HCEC 1CT (cell line): ENCODE measurements at regions not wholly inside any gene's neighbourhood (a gene's known extent, or its start where the extent isn't known, plus 50 kb on each side); places are given as distances from the start of the nearest gene placed in this dataset.
"Not testable (repeated sequence)": the region's sequence is repeated elsewhere in the genome, so short reads cannot be mapped to it uniquely, and the experiment has no call there.

ENCODE experiments used
- DNase-seq: peaks from one replicate; pipeline ENCODE4 v3.0.0-alpha.2; 2017

GRCh38 chr12:97714107-97714563, 251.5 kb downstream of the RMST start:
- DNase-seq = no peak

DNA sequence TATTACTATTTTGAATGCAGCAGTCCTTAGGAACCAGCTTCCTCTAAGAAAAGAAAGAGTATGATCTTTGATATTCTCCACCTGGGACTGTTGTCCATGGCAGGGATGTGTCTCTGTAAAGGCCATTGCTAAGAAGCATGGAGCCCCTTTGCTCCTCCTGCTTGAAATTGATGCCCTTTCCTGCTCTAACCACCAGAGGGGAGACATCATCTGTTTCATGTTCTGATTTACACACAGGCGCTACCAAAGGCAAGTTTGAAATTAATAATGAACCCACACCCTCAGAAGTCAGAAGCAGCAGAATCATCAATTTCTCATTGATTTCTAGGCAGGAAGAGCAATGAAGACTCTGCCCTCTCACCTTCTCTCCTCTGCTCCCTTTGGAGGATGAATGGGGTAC, 253.8 kb downstream of the RMST start:
- DNase-seq = no peak

DNA sequence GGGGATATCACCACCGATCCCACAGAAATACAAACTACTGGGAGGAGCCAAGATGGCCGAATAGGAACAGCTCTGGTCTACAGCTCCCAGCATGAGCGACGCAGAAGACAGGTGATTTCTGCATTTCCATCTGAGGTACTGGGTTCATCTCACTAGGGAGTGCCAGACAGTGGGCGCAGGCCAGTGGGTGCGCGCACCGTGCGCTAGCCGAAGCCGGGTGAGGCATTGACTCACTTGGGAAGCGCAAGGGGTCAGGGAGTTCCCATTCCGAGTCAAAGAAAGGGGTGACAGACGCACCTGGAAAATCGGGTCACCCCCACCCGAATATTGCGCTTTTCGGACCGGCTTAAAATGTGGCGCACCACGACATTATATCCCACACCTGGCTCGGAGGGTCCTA, 261.2 kb downstream of the RMST start:
- DNase-seq = not testable (repeated sequence)

DNA sequence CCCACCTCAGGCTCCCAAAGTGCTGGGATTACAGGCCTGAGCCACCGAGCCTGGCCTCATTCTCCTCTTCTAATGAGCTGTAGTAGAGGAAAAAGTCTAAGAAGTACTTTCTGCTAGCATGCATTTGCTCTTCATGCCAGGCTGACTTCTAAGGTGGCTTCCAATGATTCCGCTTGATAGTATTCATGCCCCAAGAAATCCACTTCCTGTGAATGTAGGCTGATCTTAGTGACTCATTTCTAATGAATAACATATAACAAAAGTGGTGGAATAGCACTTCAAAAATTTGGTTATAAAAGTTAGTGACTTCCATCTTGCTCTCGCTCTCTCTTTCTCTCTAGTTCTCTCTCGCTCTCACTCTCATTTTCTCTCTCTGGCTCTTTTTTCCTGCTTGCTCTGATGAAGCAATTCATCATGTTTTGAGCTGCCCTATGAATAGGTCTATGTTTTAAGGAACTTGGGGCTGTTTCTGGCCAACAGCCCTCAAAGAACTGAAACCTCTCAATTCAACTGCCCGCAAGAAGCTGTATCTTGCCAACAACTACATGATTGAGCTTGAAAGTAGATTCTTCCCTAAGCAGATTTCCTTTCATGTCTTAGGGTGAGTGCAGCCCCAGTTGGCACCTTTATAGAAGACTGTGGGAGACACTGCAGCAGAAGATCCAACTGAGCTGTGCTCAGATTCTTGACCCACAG, 282.9 kb downstream of the RMST start:
- no peak for DNase-seq

- no peak for DNase-seq
These were observed 285.7 kb downstream of the RMST start for GRCh38 chr12:97748298-97748697.

GRCh38 chr12:97751704-97752103, 289.1 kb downstream of the RMST start:
- no peak for DNase-seq

DNA sequence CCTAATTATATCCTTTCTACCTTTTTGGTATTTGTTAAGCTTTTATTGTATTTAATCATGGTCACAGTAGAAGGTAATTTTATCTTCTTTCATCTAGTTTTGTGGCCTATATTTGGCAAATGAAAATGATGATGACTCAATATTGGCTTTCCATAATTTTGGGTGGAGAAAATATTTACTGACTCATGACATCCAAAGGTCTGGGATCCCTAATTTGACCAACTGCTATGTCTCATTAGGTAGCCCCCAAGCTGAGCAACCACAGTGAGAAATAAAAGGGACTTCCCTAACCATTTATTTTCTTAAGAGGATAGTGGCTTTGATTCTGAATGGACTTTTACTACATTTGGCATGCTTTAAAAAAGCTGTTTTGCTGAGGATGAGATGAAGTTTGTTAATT, 289.5 kb downstream of the RMST start:
- DNase-seq = no peak

- DNase-seq = no peak
These were observed 290.7 kb downstream of the RMST start for GRCh38 chr12:97753332-97753731.

DNA sequence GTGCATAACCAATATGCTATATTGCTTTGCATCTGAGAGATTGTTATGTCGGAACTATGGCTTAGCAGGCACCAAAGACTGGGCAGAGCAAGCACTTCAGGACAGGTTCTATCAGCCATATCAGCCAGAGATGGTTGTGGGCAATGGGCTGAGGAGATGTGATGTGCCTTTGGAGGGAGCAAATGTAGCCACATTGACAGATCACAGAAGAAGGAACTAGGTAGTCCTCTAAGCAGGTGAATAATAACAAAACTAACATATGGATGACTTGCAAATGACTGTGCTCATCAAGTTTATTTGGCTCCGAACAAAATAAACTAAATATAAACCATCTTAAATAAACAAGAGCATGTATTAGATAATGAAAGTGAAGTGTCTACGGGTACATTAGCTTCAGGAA, 291.7 kb downstream of the RMST start:
- no peak for DNase-seq

GRCh38 chr12:97756066-97756666, 293.6 kb downstream of the RMST start:
- DNase-seq = no peak

DNA sequence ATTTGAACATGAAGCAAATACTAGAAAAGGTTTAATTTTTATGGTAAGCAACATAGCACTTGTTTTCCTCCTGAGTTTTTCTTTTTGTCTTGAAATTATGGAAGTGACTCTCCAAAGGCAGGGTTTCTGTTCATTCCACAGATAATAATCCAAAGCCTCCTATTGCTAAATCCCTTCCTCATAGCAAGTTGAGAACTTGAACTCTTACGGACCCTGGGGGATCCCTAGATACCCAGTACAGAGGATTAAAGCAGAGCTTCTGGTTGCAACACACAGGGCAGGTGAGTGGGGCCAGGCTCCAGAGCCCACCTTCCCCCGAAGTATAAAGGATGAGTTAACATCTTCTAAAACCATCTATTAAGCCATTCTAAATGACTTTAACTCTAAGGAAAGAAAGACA, 294.1 kb downstream of the RMST start:
- DNase-seq = no peak

DNA sequence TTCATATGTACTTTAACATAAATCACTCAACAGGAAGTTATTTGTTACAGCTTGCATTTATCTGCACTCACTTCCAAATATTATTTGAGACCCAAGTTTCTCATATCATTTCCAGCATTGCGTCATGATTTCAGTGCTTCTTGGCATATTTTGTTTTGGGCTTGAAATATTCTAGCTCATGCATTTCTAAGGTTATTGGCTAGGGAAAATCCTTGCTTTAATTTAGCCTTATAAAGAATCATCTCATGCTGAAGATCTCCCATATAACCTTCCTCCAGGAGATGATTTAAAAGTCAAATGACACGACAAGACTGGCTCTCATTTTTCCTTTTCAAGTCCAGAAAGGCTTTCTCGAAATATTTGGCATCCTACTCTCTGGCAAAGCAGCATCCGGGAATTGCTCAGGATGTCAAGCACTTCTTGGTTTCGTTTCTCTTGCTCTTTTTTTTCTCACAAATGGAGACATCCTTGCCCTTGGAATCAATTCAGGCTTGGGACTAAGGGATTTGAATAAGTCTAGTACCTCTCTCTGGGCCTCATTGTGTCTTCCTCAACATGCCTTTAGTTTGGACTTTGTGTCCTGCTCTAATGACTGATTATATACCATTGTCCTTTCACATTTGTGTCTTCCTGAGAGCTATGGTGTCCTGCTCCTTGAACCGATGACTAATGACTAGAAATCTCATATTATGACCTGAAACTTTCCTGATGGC, 295.0 kb downstream of the RMST start:
- no peak for DNase-seq

GRCh38 chr12:97758194-97758501, 295.5 kb downstream of the RMST start:
- no peak for DNase-seq

DNA sequence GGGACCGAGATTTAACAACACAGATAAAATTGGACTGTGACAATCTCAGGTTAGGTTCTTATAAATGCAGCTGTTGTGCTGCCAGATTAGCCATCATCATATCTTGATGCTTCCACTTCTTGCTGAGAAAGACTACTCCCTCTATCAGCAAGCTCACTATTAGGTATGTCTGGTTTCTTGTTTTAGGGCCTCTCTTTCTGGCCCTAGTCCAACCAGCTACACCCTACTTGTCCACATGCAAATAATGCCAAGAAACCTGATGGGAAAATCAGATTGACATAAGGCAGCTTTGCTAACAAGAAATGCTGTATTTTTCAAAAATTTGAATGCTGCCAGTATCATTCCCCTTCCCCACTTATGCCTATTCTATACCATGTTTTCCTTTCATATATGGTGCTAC, 296.0 kb downstream of the RMST start:
- DNase-seq = no peak

- no peak for DNase-seq
These were observed 298.0 kb downstream of the RMST start for GRCh38 chr12:97760601-97761000.

DNA sequence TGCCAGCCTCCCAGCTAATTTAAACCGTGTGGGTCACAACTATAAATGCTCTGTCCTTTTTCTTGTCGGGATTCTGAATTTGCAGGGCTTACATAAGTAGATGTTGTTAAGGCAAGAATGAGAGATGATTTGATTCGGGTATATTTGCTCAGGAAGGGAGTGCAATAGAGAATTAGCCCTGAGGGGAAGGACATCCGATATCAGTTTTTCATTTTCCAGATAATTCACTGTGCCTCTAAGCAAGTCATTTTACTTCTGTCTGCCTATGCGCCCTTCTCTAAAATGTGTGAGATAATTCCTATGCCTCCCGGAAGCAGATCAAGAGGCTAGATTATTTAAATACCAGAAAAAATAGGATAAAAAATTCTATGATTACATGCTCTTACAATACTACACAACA, 300.5 kb downstream of the RMST start:
- DNase-seq = no peak

DNA sequence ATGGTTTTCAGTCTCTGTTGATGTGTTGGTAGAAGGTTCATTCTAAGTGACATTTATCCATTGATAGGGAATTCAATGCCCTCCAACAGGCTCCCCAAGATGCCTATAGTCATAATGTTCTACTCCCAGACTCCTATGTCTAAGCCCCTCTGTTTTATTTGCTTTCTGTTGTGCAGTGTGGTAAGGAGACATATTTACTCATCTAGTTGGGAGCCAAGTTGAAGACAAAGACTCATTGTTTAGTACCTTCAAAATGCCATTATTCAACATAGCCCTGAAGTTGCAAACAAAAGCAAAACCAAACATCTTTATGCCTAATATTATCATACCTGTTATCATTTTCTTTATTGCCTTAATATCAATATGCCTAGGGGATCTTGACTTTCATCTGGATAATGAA, 302.1 kb downstream of the RMST start:
- no peak for DNase-seq

GRCh38 chr12:97767347-97767746, 304.7 kb downstream of the RMST start:
- DNase-seq = no peak

GRCh38 chr12:97778111-97778510, 315.5 kb downstream of the RMST start:
- no peak for DNase-seq

- DNase-seq = no peak
These were observed 318.7 kb downstream of the RMST start for GRCh38 chr12:97781342-97781741.

GRCh38 chr12:97784904-97785303, 322.3 kb downstream of the RMST start:
- no peak for DNase-seq

DNA sequence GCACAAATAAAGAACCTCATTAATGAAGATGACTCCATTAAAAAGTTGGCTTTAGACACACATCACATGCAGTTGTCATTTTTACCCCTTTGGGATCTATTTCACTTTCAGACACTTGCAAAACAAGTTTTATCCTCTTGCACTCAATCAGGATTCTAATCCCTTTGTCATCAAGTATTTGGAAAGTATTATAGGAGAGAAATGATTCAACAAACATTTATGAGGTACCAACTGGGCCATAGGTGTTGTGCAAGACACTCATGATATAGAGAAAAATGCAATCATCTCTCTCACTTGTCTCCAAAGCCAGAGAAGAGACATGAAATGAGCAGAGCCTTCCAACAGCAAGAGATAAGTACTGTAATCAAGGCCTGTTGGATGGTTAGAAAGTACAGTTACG, 327.7 kb downstream of the RMST start:
- no peak for DNase-seq

- DNase-seq = no peak
These were observed 334.9 kb downstream of the RMST start for GRCh38 chr12:97797473-97797872.

DNA sequence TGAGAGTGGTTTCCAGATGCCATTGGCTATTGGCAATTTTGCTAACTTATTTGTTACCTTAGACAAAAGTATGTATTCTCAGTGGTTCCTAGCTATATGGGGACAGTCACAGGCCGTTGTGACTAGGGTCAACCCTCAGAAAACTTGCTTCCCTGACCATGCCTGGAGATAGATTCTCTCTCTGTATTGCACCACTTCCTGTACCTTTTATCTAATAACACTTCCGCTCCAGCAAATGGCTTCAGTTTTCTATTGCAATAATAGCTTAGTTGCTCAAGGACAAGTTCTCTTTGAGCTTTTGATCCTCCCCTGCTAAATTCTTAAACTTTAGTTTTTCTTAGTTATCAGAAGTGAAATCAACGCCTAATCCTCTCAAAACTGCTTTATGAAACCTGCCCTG, 338.0 kb downstream of the RMST start:
- DNase-seq = no peak
